Lower lobe of right lung (tissue), 2 donors: ENCODE measurements at regions not wholly inside any gene's neighbourhood (a gene's known extent, or its start where the extent isn't known, plus 50 kb on each side); places are given as distances from the start of the nearest gene placed in this dataset.

Experiments
- ATAC-seq, 2 donors: fragments of 200-7000 bp; cut with Tn5 transposase; one replicate each; pipeline ENCODE4 v1.9.1; 2020 to 2022; ENCODE audit warnings: mild to moderate bottlenecking in 2 of 2, moderate library complexity in 2 of 2
- DNase-seq: peaks from one replicate; pipeline ENCODE4 v3.0.0-alpha.2; 2020
- H3K27ac ChIP-seq: fragments of 200-600 bp; one replicate; pipeline ENCODE4 v1.8.0; 2022
- H3K27me3 ChIP-seq: fragments of 200-600 bp; one replicate; pipeline ENCODE4 v1.8.0; 2022; ENCODE audit warnings: low read depth
- H3K36me3 ChIP-seq: fragments of 200-600 bp; one replicate; pipeline ENCODE4 v1.8.0; 2022; ENCODE audit warnings: mild to moderate bottlenecking
- H3K4me1 ChIP-seq: fragments of 200-600 bp; one replicate; pipeline ENCODE4 v1.8.0; 2022
- H3K4me3 ChIP-seq: fragments of 200-600 bp; one replicate; pipeline ENCODE4 v1.8.0; 2022; ENCODE audit warnings: mild to moderate bottlenecking
- H3K9me3 ChIP-seq: fragments of 200-600 bp; one replicate; pipeline ENCODE4 v1.8.0; 2022
- CTCF ChIP-seq: fragments of 200-600 bp; IDR thresholded peaks from one replicate; pipeline ENCODE4 v1.8.0; 2022; ENCODE audit warnings: antibody characterized with exemption, mild to moderate bottlenecking
- intact Hi-C: fragments of 100-400 bp; cut with DNase I; formaldehyde crosslinking; loops from one replicate; pipeline ENCODE4 v1.11.0; 2022
- donor health status: DM: no; HTN: yes; CAD: no; lungs with severe emphysema.

GRCh38 chr10:130411496-130412085 lies 275.4 kb downstream of the GLRX3 start:
- peak; percentile 31 to 57 for ATAC-seq
- intact Hi-C loops, result no loop called here
- Histone ChIP-seq H3K27ac (no peak overlapping the region), H3K4me1 (no peaks in the 10 kb centered on the region), H3K27me3 (no peaks in the 10 kb centered on the region), H3K4me3 (no peak overlapping the region), H3K36me3 (no peaks in the 10 kb centered on the region), H3K9me3 (no peaks in the 10 kb centered on the region)
- TF ChIP-seq CTCF, result no peak
- DNase-seq, result no peak

- intact Hi-C loops, result no loop called here
- no peak for ATAC-seq
- H3K36me3 ChIP-seq, result no peaks in the 10 kb centered on the region
- no peak for DNase-seq
- no peaks in the 10 kb centered on the region for H3K9me3 ChIP-seq
- no peak for TF ChIP-seq CTCF
- H3K27ac ChIP-seq, result no peak overlapping the region
- H3K27me3 ChIP-seq, result no peaks in the 10 kb centered on the region
- H3K4me3 ChIP-seq, result no peak overlapping the region
- no peaks in the 10 kb centered on the region for H3K4me1 ChIP-seq
Observed at GRCh38 chr10:130412317-130412716, 276.1 kb downstream of the GLRX3 start.

- intact Hi-C loops, result no loop called here
- ATAC-seq (peak in 1 of 2 donors; percentile 19), DNase-seq (no peak)
- peaks cover 5% of the 10 kb centered on the region for H3K27me3 ChIP-seq
- H3K9me3 ChIP-seq, result no peaks in the 10 kb centered on the region
- no peak overlapping the region for H3K27ac ChIP-seq
- no peak overlapping the region for H3K4me3 ChIP-seq
- H3K4me1 ChIP-seq, result no peaks in the 10 kb centered on the region
- no peak for TF ChIP-seq CTCF
- no peaks in the 10 kb centered on the region for H3K36me3 ChIP-seq
Observed at GRCh38 chr10:130416334-130417150, 280.4 kb downstream of the GLRX3 start.

GRCh38 chr10:130418731-130419130 lies 282.5 kb downstream of the GLRX3 start:
- intact Hi-C loops, result no loop called here
- Histone ChIP-seq H3K4me1 (no peaks in the 10 kb centered on the region), H3K27me3 (peaks cover 5% of the 10 kb centered on the region), H3K4me3 (no peak overlapping the region), H3K27ac (no peak overlapping the region), H3K9me3 (no peaks in the 10 kb centered on the region), H3K36me3 (no peaks in the 10 kb centered on the region)
- DNase-seq (no peak), ATAC-seq (no peak)
- no peak for TF ChIP-seq CTCF

GRCh38 chr10:130421909-130422308 lies 285.7 kb downstream of the GLRX3 start:
- H3K27me3 ChIP-seq, result peaks cover 5% of the 10 kb centered on the region
- H3K36me3 ChIP-seq, result no peaks in the 10 kb centered on the region
- intact Hi-C loops, result no loop called here
- TF ChIP-seq CTCF, result no peak
- no peak for ATAC-seq
- no peak overlapping the region for H3K4me3 ChIP-seq
- no peak overlapping the region for H3K27ac ChIP-seq
- no peaks in the 10 kb centered on the region for H3K4me1 ChIP-seq
- H3K9me3 ChIP-seq, result no peaks in the 10 kb centered on the region
- DNase-seq, result no peak
